ENCODE measurements at regions not wholly inside any gene's neighbourhood (a gene's known extent, or its start where the extent isn't known, plus 50 kb on each side); places are given as distances from the start of the nearest gene placed in this dataset.

GRCh38 chr7:45293295-45293942, 135.8 kb downstream of the RAMP3 start:
- no peaks in the 10 kb centered on the region for H3K4me1 ChIP-seq (ENCODE audit: control insufficient read depth in 1 of 2, insufficient read depth in 2 of 2, low read length in 2 of 2)
- no peak overlapping the region for H3K9ac ChIP-seq (ENCODE audit: insufficient read depth, low read length, poor library complexity, severe bottlenecking)
- WGBS (ENCODE audit: insufficient coverage), result 100% methylated on average over 3 of the region's 5 CpGs
- H3K4me2 ChIP-seq (replicated peaks; ENCODE audit: extremely low read depth, low read length, poor library complexity, severe bottlenecking), result no peak overlapping the region
- peaks cover 0 to 5% of the 10 kb centered on the region in 2 donors for H3K9me3 ChIP-seq (replicated peaks in 1 of 2; ENCODE audit: control insufficient read depth in 1 of 2, insufficient read depth in 1 of 2, low read length in 2 of 2)
- H3K36me3 ChIP-seq (replicated peaks in 1 of 2; ENCODE audit: control insufficient read depth in 1 of 2, insufficient read depth in 2 of 2, low read length in 2 of 2), result no peaks in the 10 kb centered on the region
- no peak overlapping the region for H3K4me3 ChIP-seq (replicated peaks in 1 of 3; ENCODE audit: low read depth in 2 of 3, low read length in 3 of 3)
- H3K27ac ChIP-seq (ENCODE audit: low read depth in 1 of 2, low read length in 2 of 2), result no peak overlapping the region
- Mint-ChIP-seq H3K36me3 (no peaks in the 10 kb centered on the region), H3K27ac (no peak overlapping the region), H3K9me3 (peaks cover 2 to 9% (median 6%) of the 10 kb centered on the region in 7 donors), H3K4me3 (no peak overlapping the region), H3K27me3 (ENCODE audit: low read depth in 3 of 3) (peaks cover 0 to 5% (median 3%) of the 10 kb centered on the region in 3 donors), H3K4me1 (no peaks in the 10 kb centered on the region)
- no peak for TF ChIP-seq CTCF (IDR thresholded peaks at IDR 0.05)
- no peak overlapping the region for H2AFZ ChIP-seq (ENCODE audit: insufficient read depth, low read depth, low read length, poor library complexity, severe bottlenecking)
- no peaks in the 10 kb centered on the region for H3K79me2 ChIP-seq (ENCODE audit: insufficient read depth, low read length)
- no peaks in the 10 kb centered on the region for H3K27me3 ChIP-seq (ENCODE audit: control insufficient read depth in 2 of 2, insufficient read depth in 2 of 2, low read length in 2 of 2)
- intact Hi-C loops (cut with micrococcal nuclease), result no loop called here
- DNase-seq, result no peak
- no peaks in the 10 kb centered on the region for H4K20me1 ChIP-seq (ENCODE audit: insufficient read depth, low read length)

GRCh38 chr7:45294559-45294958, 137.0 kb downstream of the RAMP3 start:
- Histone ChIP-seq H3K4me1 (ENCODE audit: control insufficient read depth in 1 of 2, insufficient read depth in 2 of 2, low read length in 2 of 2) (no peaks in the 10 kb centered on the region), H3K9ac (ENCODE audit: insufficient read depth, low read length, poor library complexity, severe bottlenecking) (no peak overlapping the region), H3K4me3 (replicated peaks in 1 of 3; ENCODE audit: low read depth in 2 of 3, low read length in 3 of 3) (no peak overlapping the region), H3K4me2 (replicated peaks; ENCODE audit: extremely low read depth, low read length, poor library complexity, severe bottlenecking) (no peak overlapping the region), H3K9me3 (replicated peaks in 1 of 2; ENCODE audit: control insufficient read depth in 1 of 2, insufficient read depth in 1 of 2, low read length in 2 of 2) (no peaks in the 10 kb centered on the region), H3K27ac (ENCODE audit: low read depth in 1 of 2, low read length in 2 of 2) (no peak overlapping the region), H4K20me1 (ENCODE audit: insufficient read depth, low read length) (no peaks in the 10 kb centered on the region), H3K79me2 (ENCODE audit: insufficient read depth, low read length) (no peaks in the 10 kb centered on the region), H2AFZ (ENCODE audit: insufficient read depth, low read depth, low read length, poor library complexity, severe bottlenecking) (no peak overlapping the region), H3K36me3 (replicated peaks in 1 of 2; ENCODE audit: control insufficient read depth in 1 of 2, insufficient read depth in 2 of 2, low read length in 2 of 2) (no peaks in the 10 kb centered on the region), H3K27me3 (ENCODE audit: control insufficient read depth in 2 of 2, insufficient read depth in 2 of 2, low read length in 2 of 2) (no peaks in the 10 kb centered on the region)
- H3K9me3 Mint-ChIP-seq, result peaks cover 0 to 8% (median 3%) of the 10 kb centered on the region in 7 donors
- no peak for TF ChIP-seq CTCF (IDR thresholded peaks at IDR 0.05)
- H3K27ac Mint-ChIP-seq, result no peak overlapping the region
- H3K36me3 Mint-ChIP-seq, result no peaks in the 10 kb centered on the region
- WGBS (ENCODE audit: insufficient coverage), result 90% methylated on average over 2 of the region's 4 CpGs
- no peaks in the 10 kb centered on the region for H3K4me1 Mint-ChIP-seq
- no peak overlapping the region for H3K4me3 Mint-ChIP-seq
- H3K27me3 Mint-ChIP-seq (ENCODE audit: low read depth in 3 of 3), result peaks cover 0 to 10% (median 3%) of the 10 kb centered on the region in 3 donors
- DNase-seq, result no peak
- intact Hi-C loops (cut with micrococcal nuclease), result no loop called here
